Lower leg skin (tissue), 3 donors: ENCODE measurements at regions not wholly inside any gene's neighbourhood (a gene's known extent, or its start where the extent isn't known, plus 50 kb on each side); places are given as distances from the start of the nearest gene placed in this dataset.

Experiments used
- POLR2A ChIP-seq, 2 donors: fragments of 450-650 bp; IDR thresholded peaks; one replicate each; pipeline ENCODE4 v1.6.1; 2016 to 2017; ENCODE audit warnings: antibody characterized with exemption in 2 of 2, mild to moderate bottlenecking in 1 of 2, moderate library complexity in 1 of 2
- TF ChIP-seq, protein P1 (sequence below), 3 donors: fragments of 450-650 bp; IDR thresholded peaks; one replicate each; pipeline ENCODE4 v1.5.1; 2016; ENCODE audit warnings: antibody characterized with exemption in 3 of 3, mild to moderate bottlenecking in 3 of 3, moderate library complexity in 2 of 3

DNA sequence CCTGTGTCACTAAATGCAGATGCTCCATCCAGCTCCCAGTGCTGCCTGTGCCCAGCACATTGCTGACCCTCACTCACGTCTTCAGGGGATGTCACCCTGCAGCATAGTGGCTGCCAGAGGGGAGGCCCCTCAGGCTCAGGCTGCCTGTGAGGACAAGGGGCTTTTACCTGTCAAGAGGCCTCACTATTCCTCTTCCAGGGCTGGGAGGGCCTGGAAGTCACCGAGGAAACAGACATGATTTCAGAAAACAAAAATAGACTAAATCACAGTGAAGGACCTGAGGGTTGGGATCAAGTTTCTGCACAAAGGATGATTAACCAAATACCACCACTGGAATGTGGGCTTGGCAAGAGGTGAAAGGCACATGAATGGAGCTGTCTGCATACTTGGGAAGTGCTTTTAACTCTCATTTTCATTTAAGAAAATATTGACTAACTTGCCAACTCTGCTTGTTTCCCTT is 1202.3 kb downstream of the BCL11B start:
- TF ChIP-seq POLR2A (IDR thresholded peaks at IDR 0.05) = no peak
- TF ChIP-seq, protein P1, sequence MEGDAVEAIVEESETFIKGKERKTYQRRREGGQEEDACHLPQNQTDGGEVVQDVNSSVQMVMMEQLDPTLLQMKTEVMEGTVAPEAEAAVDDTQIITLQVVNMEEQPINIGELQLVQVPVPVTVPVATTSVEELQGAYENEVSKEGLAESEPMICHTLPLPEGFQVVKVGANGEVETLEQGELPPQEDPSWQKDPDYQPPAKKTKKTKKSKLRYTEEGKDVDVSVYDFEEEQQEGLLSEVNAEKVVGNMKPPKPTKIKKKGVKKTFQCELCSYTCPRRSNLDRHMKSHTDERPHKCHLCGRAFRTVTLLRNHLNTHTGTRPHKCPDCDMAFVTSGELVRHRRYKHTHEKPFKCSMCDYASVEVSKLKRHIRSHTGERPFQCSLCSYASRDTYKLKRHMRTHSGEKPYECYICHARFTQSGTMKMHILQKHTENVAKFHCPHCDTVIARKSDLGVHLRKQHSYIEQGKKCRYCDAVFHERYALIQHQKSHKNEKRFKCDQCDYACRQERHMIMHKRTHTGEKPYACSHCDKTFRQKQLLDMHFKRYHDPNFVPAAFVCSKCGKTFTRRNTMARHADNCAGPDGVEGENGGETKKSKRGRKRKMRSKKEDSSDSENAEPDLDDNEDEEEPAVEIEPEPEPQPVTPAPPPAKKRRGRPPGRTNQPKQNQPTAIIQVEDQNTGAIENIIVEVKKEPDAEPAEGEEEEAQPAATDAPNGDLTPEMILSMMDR (IDR thresholded peaks at IDR 0.05) = no peak
